ENCODE measurements at regions not wholly inside any gene's neighbourhood (a gene's known extent, or its start where the extent isn't known, plus 50 kb on each side); places are given as distances from the start of the nearest gene placed in this dataset.

DNA sequence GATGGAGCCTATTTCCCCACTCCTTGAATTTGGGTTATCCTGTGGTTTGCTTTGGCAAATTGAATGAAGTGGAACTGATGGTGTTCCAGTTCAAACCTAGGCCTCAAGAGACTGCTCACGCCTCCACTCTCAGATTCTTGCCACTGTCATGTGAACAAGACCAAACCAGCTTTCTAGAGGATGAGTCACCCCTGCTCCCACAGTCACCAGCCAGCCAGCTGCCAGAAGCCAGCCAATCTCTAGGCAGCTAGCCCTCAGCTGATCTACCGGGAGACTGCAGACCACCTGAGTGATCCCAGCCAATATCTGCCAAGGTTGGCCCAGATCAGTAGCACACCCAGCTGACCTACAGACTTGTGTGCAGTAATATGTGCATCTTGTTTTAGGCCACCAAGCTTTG is 300.6 kb downstream of the TMEM38B start:
- no peak for TF ChIP-seq CTCF (IDR thresholded peaks at IDR 0.05; ENCODE audit: unreplicated experiment)
- Mint-ChIP-seq H3K4me1 (ENCODE audit: unreplicated experiment) (peaks cover 14% of the 10 kb centered on the region), H3K36me3 (ENCODE audit: low read depth, unreplicated experiment) (no peaks in the 10 kb centered on the region), H3K9me3 (ENCODE audit: unreplicated experiment) (no peaks in the 10 kb centered on the region), H3K4me3 (ENCODE audit: unreplicated experiment) (no peak overlapping the region), H3K27me3 (ENCODE audit: unreplicated experiment) (no peaks in the 10 kb centered on the region), H3K27ac (ENCODE audit: unreplicated experiment) (no peak overlapping the region)
- DNase-seq (ENCODE audit: low spot score): no peak

DNA sequence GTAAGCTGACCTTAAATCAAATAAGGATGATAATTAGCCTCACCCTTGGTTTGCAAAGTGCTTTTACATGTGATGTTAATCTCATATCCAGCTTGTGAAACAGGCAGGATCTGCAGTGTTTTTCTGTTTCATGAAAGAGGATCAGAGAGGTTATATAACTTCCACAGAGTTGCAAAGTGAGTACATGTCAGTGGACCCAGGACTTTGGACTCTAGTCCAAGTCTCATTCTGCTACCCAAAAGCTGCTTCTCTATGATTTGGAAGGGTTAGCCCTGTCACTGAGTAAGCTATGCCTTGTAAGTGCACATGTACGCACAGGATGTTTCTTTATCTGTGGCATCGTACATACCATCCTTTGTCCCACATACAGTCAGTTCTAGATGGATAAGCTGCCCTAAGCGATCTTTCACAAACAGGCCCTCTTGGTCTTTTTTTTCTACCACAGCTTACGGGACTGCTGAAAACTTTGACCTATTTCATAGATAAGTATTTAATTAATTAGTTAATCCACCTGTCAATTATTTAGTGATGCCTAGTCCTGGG is 322.9 kb downstream of the TMEM38B start:
- no peak for DNase-seq (ENCODE audit: low spot score)
- no peaks in the 10 kb centered on the region for H3K9me3 Mint-ChIP-seq (ENCODE audit: unreplicated experiment)
- H3K27ac Mint-ChIP-seq (ENCODE audit: unreplicated experiment): no peak overlapping the region
- no peaks in the 10 kb centered on the region for H3K36me3 Mint-ChIP-seq (ENCODE audit: low read depth, unreplicated experiment)
- H3K4me1 Mint-ChIP-seq (ENCODE audit: unreplicated experiment): no peaks in the 10 kb centered on the region
- peaks cover 1% of the 10 kb centered on the region for H3K27me3 Mint-ChIP-seq (ENCODE audit: unreplicated experiment)
- no peak for TF ChIP-seq CTCF (IDR thresholded peaks at IDR 0.05; ENCODE audit: unreplicated experiment)
- H3K4me3 Mint-ChIP-seq (ENCODE audit: unreplicated experiment): no peak overlapping the region

DNA sequence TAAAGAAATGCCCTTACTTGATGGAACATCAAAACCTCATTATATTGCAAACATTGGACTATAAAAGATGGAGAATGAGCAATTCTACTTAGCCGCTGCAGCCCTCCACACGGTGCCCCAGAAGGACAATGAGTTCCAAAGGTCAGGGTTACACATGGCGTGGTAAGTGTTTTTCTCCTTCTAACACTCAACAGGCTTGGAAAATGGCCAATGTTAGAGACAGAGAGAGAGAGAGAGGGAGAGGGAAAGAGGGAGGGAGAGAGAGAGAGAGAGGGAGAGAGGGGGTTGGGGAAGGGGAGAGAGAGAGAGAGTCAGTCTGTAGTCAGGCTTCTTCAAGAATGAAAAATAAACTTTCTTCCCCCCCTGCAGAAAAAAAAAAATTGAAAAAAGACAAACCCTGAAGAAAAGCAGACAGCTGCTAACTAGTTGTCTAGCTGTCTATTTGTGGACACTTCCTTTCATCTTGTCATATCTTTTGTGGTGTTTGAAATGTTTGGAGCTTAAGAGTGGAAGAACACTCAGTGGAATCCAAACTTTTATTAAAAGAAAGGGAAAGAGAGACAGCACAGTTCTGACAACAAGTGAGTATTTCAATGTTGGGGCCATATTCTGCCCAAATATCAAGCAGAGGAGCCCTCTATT is 324.8 kb downstream of the TMEM38B start:
- no peak for DNase-seq (ENCODE audit: low spot score)
- H3K36me3 Mint-ChIP-seq (ENCODE audit: low read depth, unreplicated experiment): no peaks in the 10 kb centered on the region
- peaks cover 1% of the 10 kb centered on the region for H3K27me3 Mint-ChIP-seq (ENCODE audit: unreplicated experiment)
- no peak for TF ChIP-seq CTCF (IDR thresholded peaks at IDR 0.05; ENCODE audit: unreplicated experiment)
- H3K9me3 Mint-ChIP-seq (ENCODE audit: unreplicated experiment): no peaks in the 10 kb centered on the region
- no peak overlapping the region for H3K27ac Mint-ChIP-seq (ENCODE audit: unreplicated experiment)
- no peaks in the 10 kb centered on the region for H3K4me1 Mint-ChIP-seq (ENCODE audit: unreplicated experiment)
- no peak overlapping the region for H3K4me3 Mint-ChIP-seq (ENCODE audit: unreplicated experiment)

- no peak for TF ChIP-seq CTCF (IDR thresholded peaks at IDR 0.05; ENCODE audit: unreplicated experiment)
- Mint-ChIP-seq H3K27ac (ENCODE audit: unreplicated experiment) (no peak overlapping the region), H3K4me1 (ENCODE audit: unreplicated experiment) (no peaks in the 10 kb centered on the region), H3K27me3 (ENCODE audit: unreplicated experiment) (peaks cover 1% of the 10 kb centered on the region), H3K4me3 (ENCODE audit: unreplicated experiment) (no peak overlapping the region), H3K36me3 (ENCODE audit: low read depth, unreplicated experiment) (no peaks in the 10 kb centered on the region), H3K9me3 (ENCODE audit: unreplicated experiment) (no peaks in the 10 kb centered on the region)
- no peak for DNase-seq (ENCODE audit: low spot score)
Measured at GRCh38 chr9:106019702-106020101, 325.4 kb downstream of the TMEM38B start.

DNA sequence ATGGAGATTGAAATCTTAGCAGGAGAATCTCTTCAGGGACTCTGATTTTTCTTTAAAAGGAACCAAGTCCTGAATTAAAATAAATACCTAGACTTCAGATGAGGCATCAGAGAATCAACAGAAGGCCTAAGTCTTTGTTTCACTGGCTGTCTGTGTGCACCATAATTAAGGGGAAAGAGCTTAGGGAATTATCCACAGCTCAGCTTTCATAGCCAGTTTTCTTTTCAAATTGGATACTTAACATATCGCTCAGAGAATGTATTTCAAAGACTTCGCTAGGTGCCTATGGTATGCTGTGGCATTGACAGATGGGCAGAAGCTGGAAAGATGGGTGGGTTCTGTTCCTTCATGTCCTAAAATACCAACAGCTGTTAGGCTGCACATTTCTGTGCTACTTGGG is 325.8 kb downstream of the TMEM38B start:
- TF ChIP-seq CTCF (IDR thresholded peaks at IDR 0.05; ENCODE audit: unreplicated experiment): no peak
- no peak overlapping the region for H3K4me3 Mint-ChIP-seq (ENCODE audit: unreplicated experiment)
- no peaks in the 10 kb centered on the region for H3K36me3 Mint-ChIP-seq (ENCODE audit: low read depth, unreplicated experiment)
- H3K4me1 Mint-ChIP-seq (ENCODE audit: unreplicated experiment): no peaks in the 10 kb centered on the region
- no peak for DNase-seq (ENCODE audit: low spot score)
- no peaks in the 10 kb centered on the region for H3K9me3 Mint-ChIP-seq (ENCODE audit: unreplicated experiment)
- no peak overlapping the region for H3K27ac Mint-ChIP-seq (ENCODE audit: unreplicated experiment)
- H3K27me3 Mint-ChIP-seq (ENCODE audit: unreplicated experiment): peaks cover 1% of the 10 kb centered on the region
